NT2/D1 (cell line): ENCODE measurements at regions not wholly inside any gene's neighbourhood (a gene's known extent, or its start where the extent isn't known, plus 50 kb on each side); places are given as distances from the start of the nearest gene placed in this dataset.
A peak's percentile ranks its signal among the peaks of the same experiment; 100 is the strongest.
"Not testable (repeated sequence)": the region's sequence is repeated elsewhere in the genome, so short reads cannot be mapped to it uniquely, and the experiment has no call there.

Experiments
- DNase-seq: peaks from one replicate; pipeline ENCODE4 v3.0.0-alpha.2; 2011; ENCODE audit warnings: low read depth, low spot score
- H3K27me3 ChIP-seq: 2 replicates; pipeline ENCODE4 v1.6.0; 2011; ENCODE audit warnings: mild to moderate bottlenecking; ENCODE audit not compliant: insufficient read length, insufficient read depth
- H3K36me3 ChIP-seq: 2 replicates; pipeline ENCODE4 v1.6.1; 2011; ENCODE audit warnings: mild to moderate bottlenecking, low read length, mixed read lengths; ENCODE audit not compliant: insufficient read depth, insufficient read length
- H3K4me1 ChIP-seq: 2 replicates; pipeline ENCODE4 v1.5.1; 2011; ENCODE audit not compliant: insufficient read depth, insufficient read length
- H3K4me3 ChIP-seq: 2 replicates; pipeline ENCODE4 v1.5.1; 2011; ENCODE audit warnings: low read depth; ENCODE audit not compliant: insufficient read length
- H3K9ac ChIP-seq: 2 replicates; pipeline ENCODE4 v1.6.0; 2011; ENCODE audit warnings: low read depth; ENCODE audit not compliant: insufficient read length
- H3K9me3 ChIP-seq: 2 replicates; pipeline ENCODE4 v1.5.1; 2011; ENCODE audit warnings: mild to moderate bottlenecking, low read length; ENCODE audit not compliant: insufficient read depth
- SUZ12 ChIP-seq: IDR thresholded peaks from 2 replicates; pipeline ENCODE4 v1.6.1; 2011; ENCODE audit not compliant: insufficient read length, insufficient read depth; ENCODE audit errors: extremely low read depth
- YY1 ChIP-seq: IDR thresholded peaks from 2 replicates; pipeline ENCODE4 v1.6.1; 2011; ENCODE audit not compliant: insufficient read length, insufficient read depth
- ZNF274 ChIP-seq: IDR thresholded peaks from 2 replicates; pipeline ENCODE4 v1.6.1; 2011; ENCODE audit warnings: mild to moderate bottlenecking, low read depth, low read length

- H3K27me3 ChIP-seq = no peaks in the 10 kb centered on the region
- no peak overlapping the region for H3K9ac ChIP-seq
- no peaks in the 10 kb centered on the region for H3K36me3 ChIP-seq
- no peak for TF ChIP-seq ZNF274
- no peak for TF ChIP-seq SUZ12
- TF ChIP-seq YY1 = no peak
- H3K4me1 ChIP-seq = no peaks in the 10 kb centered on the region
- H3K4me3 ChIP-seq = no peak overlapping the region
- H3K9me3 ChIP-seq = no peaks in the 10 kb centered on the region
- DNase-seq = peak; percentile 25
These were observed 386.5 kb upstream of the SLC39A10 start for GRCh38 chr2:195270466-195271039.

- Histone ChIP-seq H3K9me3 (no peaks in the 10 kb centered on the region), H3K36me3 (no peaks in the 10 kb centered on the region), H3K4me1 (no peaks in the 10 kb centered on the region), H3K9ac (no peak overlapping the region), H3K27me3 (no peaks in the 10 kb centered on the region), H3K4me3 (no peak overlapping the region)
- TF ChIP-seq SUZ12 (no peak), ZNF274 (no peak), YY1 (no peak)
- no peak for DNase-seq
These were observed 387.8 kb upstream of the SLC39A10 start for GRCh38 chr2:195269220-195269619.

GRCh38 chr2:195257979-195258378, 399.0 kb upstream of the SLC39A10 start:
- H3K36me3 ChIP-seq = no peaks in the 10 kb centered on the region
- no peak overlapping the region for H3K9ac ChIP-seq
- H3K9me3 ChIP-seq = no peaks in the 10 kb centered on the region; the same call in 1 of the 2 replicates
- H3K4me1 ChIP-seq = no peaks in the 10 kb centered on the region
- H3K27me3 ChIP-seq = no peaks in the 10 kb centered on the region
- no peak overlapping the region for H3K4me3 ChIP-seq
- DNase-seq = no peak
- TF ChIP-seq SUZ12 (no peak), YY1 (no peak), ZNF274 (no peak)

- Histone ChIP-seq H3K4me1 (no peaks in the 10 kb centered on the region), H3K27me3 (no peaks in the 10 kb centered on the region), H3K36me3 (no peaks in the 10 kb centered on the region), H3K9ac (no peak overlapping the region), H3K4me3 (no peak overlapping the region), H3K9me3 (no peaks in the 10 kb centered on the region; the same call in 1 of the 2 replicates)
- peak; percentile 11 for DNase-seq
- TF ChIP-seq YY1 (no peak), ZNF274 (no peak), SUZ12 (no peak)
These were observed 405.0 kb upstream of the SLC39A10 start for GRCh38 chr2:195252018-195252417.

- no peak overlapping the region for H3K4me3 ChIP-seq
These were observed 405.8 kb upstream of the SLC39A10 start for GRCh38 chr2:195251214-195251613.

GRCh38 chr2:195238826-195239225, 418.2 kb upstream of the SLC39A10 start:
- no peak overlapping the region for H3K9ac ChIP-seq
- H3K36me3 ChIP-seq = no peaks in the 10 kb centered on the region
- no peaks in the 10 kb centered on the region for H3K27me3 ChIP-seq
- no peak overlapping the region for H3K4me3 ChIP-seq
- TF ChIP-seq ZNF274 (no peak), YY1 (no peak), SUZ12 (no peak)
- no peaks in the 10 kb centered on the region for H3K9me3 ChIP-seq
- no peak for DNase-seq
- no peaks in the 10 kb centered on the region for H3K4me1 ChIP-seq

More at GRCh38 chr2:195251214-195251613, 405.8 kb upstream of the SLC39A10 start:
- Histone ChIP-seq H3K4me1 (no peaks in the 10 kb centered on the region), H3K9me3 (no peaks in the 10 kb centered on the region; the same call in 1 of the 2 replicates), H3K27me3 (no peaks in the 10 kb centered on the region), H3K9ac (no peak overlapping the region), H3K36me3 (no peaks in the 10 kb centered on the region)
- no peak for TF ChIP-seq ZNF274
- no peak for TF ChIP-seq SUZ12
- DNase-seq = no peak

GRCh38 chr2:195238379-195238778, 418.6 kb upstream of the SLC39A10 start:
- H3K9me3 ChIP-seq = no peaks in the 10 kb centered on the region
- no peaks in the 10 kb centered on the region for H3K36me3 ChIP-seq
- no peak overlapping the region for H3K4me3 ChIP-seq
- no peak overlapping the region for H3K9ac ChIP-seq
- TF ChIP-seq ZNF274 (no peak), YY1 (no peak)
- no peak for DNase-seq
- no peaks in the 10 kb centered on the region for H3K27me3 ChIP-seq
- H3K4me1 ChIP-seq = no peaks in the 10 kb centered on the region

- H3K9ac ChIP-seq, H3K27me3 ChIP-seq, DNase-seq, H3K4me1 ChIP-seq, H3K36me3 ChIP-seq, H3K9me3 ChIP-seq, H3K4me3 ChIP-seq: not testable (repeated sequence)
These were observed 428.5 kb upstream of the SLC39A10 start for GRCh38 chr2:195228547-195228946.
